ENCODE measurements at regions not wholly inside any gene's neighbourhood (a gene's known extent, or its start where the extent isn't known, plus 50 kb on each side); places are given as distances from the start of the nearest gene placed in this dataset.

DNA sequence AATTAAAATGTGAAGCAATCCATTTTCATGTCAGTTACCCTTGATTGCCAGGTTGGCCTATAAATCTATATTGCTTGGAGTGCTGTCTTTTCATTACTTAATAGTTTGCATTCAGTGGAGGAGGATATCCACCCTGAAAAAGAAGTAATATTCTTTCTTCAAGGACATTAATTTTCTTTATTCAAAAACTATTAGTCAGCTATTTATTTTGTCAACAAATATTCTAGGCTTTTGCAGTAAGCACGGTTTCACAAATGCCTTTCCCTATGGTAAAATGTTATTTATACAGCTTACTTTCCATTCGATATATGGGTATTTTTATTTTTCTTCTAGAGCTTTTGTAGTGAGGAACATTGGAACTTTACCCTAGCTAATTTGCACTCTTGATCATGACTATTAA lies 1176.9 kb upstream of the NUDT12 start:
- no peak for TF ChIP-seq EZH2 (IDR thresholded peaks at IDR 0.05)
- no peak for TF ChIP-seq POLR2AphosphoS5 (IDR thresholded peaks at IDR 0.05; ENCODE audit: borderline replicate concordance, low read depth, low read length)
- no peak for TF ChIP-seq FOXP2 (optimal IDR thresholded peaks at IDR 0.05; ENCODE audit: control extremely low read depth, extremely low read length, insufficient read depth)

Data from SK-N-MC (cell line).